ENCODE measurements at regions not wholly inside any gene's neighbourhood (a gene's known extent, or its start where the extent isn't known, plus 50 kb on each side); places are given as distances from the start of the nearest gene placed in this dataset.

DNA sequence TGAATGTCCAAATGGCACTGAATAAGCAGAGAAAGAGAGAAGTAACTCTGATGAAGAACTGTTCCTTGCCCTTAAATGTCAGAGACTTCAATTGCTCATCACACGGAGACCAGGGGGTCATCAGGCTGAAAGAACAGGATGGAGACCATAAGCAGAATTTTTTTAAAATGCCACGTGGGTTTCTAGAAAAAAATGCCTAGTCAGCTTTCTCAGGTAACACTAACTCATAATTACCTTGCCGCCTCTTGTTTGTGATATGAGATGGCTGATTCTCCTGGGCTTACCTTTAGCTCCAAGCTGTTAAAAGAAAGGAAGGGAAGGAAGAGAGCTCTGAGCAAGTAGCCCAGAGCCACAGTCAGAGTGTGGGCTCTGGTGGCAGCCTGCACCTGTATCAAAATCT, 372.0 kb downstream of the GPAM start:
- no peak for DNase-seq (ENCODE audit: low read depth)

GRCh38 chr10:111820471-111820870, 363.1 kb downstream of the GPAM start:
- DNase-seq (ENCODE audit: low read depth) = no peak

DNA sequence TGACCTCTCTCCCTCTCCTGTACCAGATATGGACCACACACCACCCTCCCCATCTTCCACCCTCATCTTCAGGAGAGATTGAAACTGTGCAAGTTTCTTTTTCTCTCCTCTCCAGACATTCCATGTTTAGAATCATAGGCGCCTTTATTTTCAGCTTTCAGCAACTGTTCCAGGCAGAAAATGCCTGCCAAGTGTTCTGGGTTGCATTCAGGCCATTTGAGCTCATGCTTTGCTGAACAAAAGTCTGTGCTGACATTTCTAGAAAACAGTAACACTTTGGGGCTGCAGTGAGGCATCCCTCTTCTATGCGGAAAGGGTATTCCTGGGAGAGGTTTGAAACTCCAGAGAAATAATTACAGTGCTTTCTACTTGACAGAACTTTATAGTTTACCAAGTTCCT, 361.7 kb downstream of the GPAM start:
- no peak for DNase-seq (ENCODE audit: low read depth)

GRCh38 chr10:111822661-111823060, 360.9 kb downstream of the GPAM start:
- DNase-seq (ENCODE audit: low read depth) = no peak

DNA sequence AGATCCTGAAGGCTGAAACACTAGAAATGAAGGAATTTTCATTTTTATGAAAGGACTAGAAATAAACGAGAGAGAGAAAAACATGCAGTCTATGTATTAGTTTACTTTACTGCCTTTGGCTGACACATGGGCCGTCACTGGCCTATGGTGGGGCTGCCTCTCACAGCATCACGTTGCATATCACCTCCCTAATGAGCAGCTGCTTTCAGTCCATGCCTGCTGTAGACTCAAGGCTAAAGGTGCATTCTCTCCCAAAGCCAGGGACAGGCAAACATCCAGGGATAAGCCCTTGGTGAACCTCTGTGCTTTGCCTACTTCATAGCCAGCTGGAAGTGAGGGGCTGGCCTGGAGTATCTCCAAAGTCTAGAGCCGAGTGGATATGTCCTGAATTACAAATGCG, 359.4 kb downstream of the GPAM start:
- no peak for DNase-seq (ENCODE audit: low read depth)

GRCh38 chr10:111830359-111830758, 353.2 kb downstream of the GPAM start:
- DNase-seq (ENCODE audit: low read depth) = no peak

- DNase-seq (ENCODE audit: low read depth) = no peak
These were observed 352.5 kb downstream of the GPAM start for GRCh38 chr10:111831058-111831457.

- no peak for DNase-seq (ENCODE audit: low read depth)
These were observed 350.3 kb downstream of the GPAM start for GRCh38 chr10:111833251-111833650.

- peak; percentile 2 for DNase-seq (ENCODE audit: low read depth)
These were observed 348.0 kb downstream of the GPAM start for GRCh38 chr10:111835574-111835973.

DNA sequence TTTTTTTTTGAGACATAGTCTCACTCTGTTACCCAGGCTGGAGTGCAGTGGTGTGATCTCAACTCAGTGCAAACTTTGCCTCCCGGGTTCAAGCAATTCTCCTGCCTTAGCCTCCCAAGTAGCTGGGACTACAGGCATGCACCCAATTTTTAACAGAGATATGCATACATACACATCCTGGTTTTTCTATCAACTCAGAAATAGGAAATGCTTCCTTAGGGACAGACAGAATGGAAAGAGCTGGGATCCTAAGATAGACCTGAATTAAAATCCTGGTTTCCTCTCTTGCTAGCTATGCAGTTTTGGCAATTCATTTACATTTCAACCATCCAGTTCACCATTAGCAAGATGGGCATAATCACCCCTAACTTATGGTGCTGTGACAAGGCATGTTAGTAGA, 347.5 kb downstream of the GPAM start:
- DNase-seq (ENCODE audit: low read depth) = no peak

DNA sequence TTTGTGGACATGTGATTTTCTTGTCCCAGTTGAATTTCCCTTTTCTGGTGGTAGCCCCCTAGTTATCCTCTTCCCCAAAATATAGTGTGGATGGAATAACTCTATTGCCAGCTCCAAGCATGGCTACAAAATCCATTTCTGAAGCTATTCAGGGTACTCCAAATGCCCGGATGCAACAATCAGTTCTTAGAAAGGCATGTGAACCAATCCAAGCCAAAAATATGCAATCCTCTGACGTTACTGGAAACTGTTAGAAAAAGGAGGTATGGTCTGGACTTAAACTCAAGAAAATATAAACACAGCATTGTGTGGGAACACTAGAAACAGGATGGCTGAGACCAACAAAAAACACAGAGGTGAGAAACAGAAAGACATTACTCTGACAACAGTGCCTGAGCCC, 347.0 kb downstream of the GPAM start:
- DNase-seq (ENCODE audit: low read depth) = no peak

DNA sequence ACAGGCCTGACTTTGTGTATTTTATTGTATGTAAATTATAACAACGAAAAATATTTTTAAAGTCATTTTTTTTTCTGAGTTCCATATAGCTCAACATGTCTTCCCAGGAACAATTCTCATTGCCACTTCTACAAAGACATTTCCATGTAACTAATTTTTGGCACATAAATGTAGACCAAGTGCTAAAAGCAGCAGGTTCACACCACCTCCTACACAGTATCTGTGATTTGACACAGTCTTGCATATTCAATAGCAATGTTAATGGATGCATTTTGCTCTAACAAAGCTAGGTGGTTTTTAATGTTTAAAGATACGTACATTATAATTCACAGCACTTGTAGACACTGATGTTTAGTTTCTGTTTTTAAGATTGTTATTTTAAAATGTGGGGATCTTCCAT, 346.5 kb downstream of the GPAM start:
- DNase-seq (ENCODE audit: low read depth) = no peak

DNA sequence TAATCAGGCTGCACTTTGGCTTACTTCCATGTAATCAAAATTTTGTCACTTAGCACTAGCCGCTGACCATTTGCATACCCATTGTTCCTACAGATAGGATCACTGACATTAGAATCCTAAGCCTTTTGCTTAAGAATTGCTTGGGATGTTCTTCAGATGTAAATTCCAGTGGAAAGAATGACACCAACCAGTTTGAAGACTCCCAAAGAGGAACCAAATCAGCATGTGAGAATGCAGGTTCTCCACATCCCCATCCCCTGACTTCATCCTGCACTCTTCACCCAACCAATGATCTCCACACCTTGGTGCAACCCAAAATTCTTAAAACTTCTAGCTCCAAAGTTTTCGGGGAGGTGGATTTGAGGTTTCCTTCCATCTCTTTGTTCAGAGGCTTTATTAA, 345.6 kb downstream of the GPAM start:
- no peak for DNase-seq (ENCODE audit: low read depth)

GRCh38 chr10:111840546-111840945, 343.0 kb downstream of the GPAM start:
- DNase-seq (ENCODE audit: low read depth) = no peak

DNA sequence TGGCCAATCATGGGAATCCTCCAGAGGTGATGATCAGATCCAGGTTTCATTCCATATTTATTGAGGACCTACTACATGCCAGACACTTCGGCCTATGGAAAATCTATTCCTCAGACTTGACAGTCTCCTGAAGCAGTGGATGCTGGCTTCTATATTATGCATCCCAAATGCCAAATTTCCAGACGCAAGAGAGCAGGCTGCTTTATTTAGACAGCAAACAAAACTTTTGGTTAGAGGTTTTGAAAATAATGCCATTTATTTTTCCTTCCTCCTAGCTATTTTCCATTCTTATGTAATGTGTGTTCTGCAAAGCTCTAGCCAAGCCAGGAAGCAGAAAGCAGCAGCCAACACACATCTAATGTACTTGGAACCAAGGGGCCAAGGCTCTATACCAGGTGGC, 330.8 kb downstream of the GPAM start:
- DNase-seq (ENCODE audit: low read depth) = no peak

- DNase-seq (ENCODE audit: low read depth) = no peak
These were observed 326.9 kb downstream of the GPAM start for GRCh38 chr10:111856631-111857030.

GRCh38 chr10:111865550-111865949, 318.0 kb downstream of the GPAM start:
- no peak for DNase-seq (ENCODE audit: low read depth)

DNA sequence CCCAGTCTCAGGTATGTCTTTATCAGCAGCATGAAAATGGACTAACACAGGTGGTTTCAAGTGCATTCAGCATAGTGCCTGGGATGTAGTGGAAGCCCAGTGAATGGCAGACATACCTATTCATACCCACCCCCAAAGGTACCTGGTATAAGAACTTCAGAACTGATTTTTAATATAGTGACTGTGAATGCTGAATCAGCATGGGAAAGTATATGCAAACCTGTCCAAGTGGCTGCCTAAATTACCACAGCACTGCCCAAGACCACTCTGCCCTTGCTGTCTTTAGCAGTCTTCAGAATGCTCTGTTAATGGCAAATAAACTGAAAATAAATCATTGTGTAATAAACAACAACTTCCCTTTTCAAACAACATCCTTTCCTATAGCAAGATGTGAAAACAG, 312.1 kb downstream of the GPAM start:
- DNase-seq (ENCODE audit: low read depth) = no peak

- no peak for DNase-seq (ENCODE audit: low read depth)
These were observed 311.0 kb downstream of the GPAM start for GRCh38 chr10:111872591-111872990.

DNA sequence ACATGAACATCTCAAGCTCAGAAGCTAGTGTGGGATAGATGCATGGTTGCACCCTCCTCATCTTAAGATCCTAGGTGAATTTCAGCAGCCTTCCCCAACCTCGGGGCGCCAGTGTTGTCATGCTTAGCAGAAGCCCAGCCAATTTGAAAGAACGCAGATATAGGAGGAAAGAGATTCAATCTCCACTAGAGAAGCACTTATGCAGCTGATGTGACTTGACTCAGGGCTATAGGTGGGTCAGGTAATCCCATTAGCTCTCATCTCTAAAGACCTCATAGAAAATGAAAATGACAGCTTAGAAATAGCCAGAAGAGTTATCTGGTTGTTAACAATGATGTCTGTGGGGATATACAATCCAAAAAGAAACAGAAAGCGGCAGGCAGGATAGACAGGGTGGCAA, 310.5 kb downstream of the GPAM start:
- no peak for DNase-seq (ENCODE audit: low read depth)

DNA sequence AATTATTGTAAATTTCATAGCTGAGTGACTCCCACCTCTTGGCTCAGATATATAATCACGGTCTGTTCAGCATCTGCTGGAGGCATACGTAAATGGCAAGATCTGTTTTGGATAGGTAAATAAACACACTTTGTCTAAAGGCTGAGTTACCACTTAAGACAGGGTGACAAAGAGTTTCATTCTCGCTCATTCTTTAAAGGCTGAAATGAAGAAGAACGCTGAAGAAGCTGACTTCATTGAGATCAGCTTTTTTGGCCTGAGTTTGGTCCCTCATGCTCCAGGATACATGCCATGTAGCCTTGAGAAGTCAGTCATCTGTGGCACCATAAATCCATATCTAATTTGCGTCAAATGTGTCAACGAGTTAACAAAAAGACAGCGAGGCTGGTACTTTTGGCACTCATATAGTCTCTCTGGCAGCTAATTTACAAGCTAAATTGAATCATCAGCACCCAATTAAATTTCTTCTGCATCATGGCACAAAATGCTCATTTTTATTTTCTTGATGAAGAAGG, 309.9 kb downstream of the GPAM start:
- DNase-seq (ENCODE audit: low read depth) = no peak

GRCh38 chr10:111874576-111874975, 309.0 kb downstream of the GPAM start:
- DNase-seq (ENCODE audit: low read depth) = peak; percentile 14

- no peak for DNase-seq (ENCODE audit: low read depth)
These were observed 307.8 kb downstream of the GPAM start for GRCh38 chr10:111875725-111876124.

GRCh38 chr10:111877258-111877657, 306.3 kb downstream of the GPAM start:
- DNase-seq (ENCODE audit: low read depth) = no peak

DNA sequence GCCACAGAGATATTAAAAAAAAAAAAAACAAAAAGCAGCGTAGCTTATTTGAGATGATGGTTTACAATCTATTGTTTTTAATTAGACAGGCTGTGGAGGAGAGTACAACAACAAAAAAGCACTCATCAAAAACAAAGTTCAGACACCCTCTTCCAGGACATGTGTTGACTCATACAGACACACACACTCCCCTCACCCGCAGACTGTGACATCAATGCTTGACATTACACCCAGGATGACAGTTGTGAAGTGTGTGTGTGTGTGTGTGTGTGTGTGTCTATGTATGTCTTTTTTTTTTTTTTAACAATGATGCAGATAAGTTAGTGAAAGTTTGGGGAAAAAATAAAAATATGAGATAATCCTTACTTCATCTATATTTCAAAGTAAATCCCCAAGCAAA, 303.6 kb downstream of the GPAM start:
- DNase-seq (ENCODE audit: low read depth) = peak; percentile 3

Measured in RPMI7951 (cell line).